ENCODE measurements at regions not wholly inside any gene's neighbourhood (a gene's known extent, or its start where the extent isn't known, plus 50 kb on each side); places are given as distances from the start of the nearest gene placed in this dataset.

GRCh38 chr2:120587997-120588336, 147.7 kb upstream of the GLI2 start:
- peak overlapping the region; percentile 51 for H3K4me2 ChIP-seq (ENCODE audit: insufficient read depth, insufficient read length, low read length)
- WGBS (ENCODE audit: extremely low coverage, insufficient read length, low lambda C conversion rate) = no CpG with 5 or more reads among the region's 6 CpGs

More at GRCh38 chr2:120587997-120588336, 147.7 kb upstream of the GLI2 start:
- Histone ChIP-seq H2AK5ac (ENCODE audit: insufficient read length, low read length) (no peak overlapping the region), H3K79me2 (ENCODE audit: insufficient read depth, low read length) (no peaks in the 10 kb centered on the region), H4K8ac (replicated peaks; ENCODE audit: insufficient read length, low read depth, low read length) (no peak overlapping the region), H4K5ac (ENCODE audit: insufficient read length, low read depth, low read length) (no peak overlapping the region), H3K27ac (ENCODE audit: insufficient read length, low read depth, low read length) (no peak overlapping the region), H3K4ac (ENCODE audit: low read depth, low read length) (no peak overlapping the region), H4K91ac (ENCODE audit: insufficient read length, low read depth, low read length) (no peak overlapping the region), H3T11ph (ENCODE audit: low read length) (no peak overlapping the region), H4K20me1 (ENCODE audit: control insufficient read depth, insufficient read depth, insufficient read length) (no peaks in the 10 kb centered on the region), H3K23me2 (ENCODE audit: insufficient read length, low read depth, low read length, poor library complexity, severe bottlenecking) (peaks cover 11% of the 10 kb centered on the region), H2BK12ac (ENCODE audit: insufficient read length, low read depth, low read length) (no peak overlapping the region), H2AFZ (ENCODE audit: low read length) (no peak overlapping the region), H2BK5ac (ENCODE audit: insufficient read length, low read length) (no peak overlapping the region), H3K18ac (ENCODE audit: insufficient read length, low read depth, low read length) (no peak overlapping the region), H3K56ac (ENCODE audit: insufficient read length, low read depth, low read length) (no peak overlapping the region), H2BK20ac (ENCODE audit: low read depth, low read length, poor library complexity, severe bottlenecking) (no peak overlapping the region), H3K14ac (ENCODE audit: insufficient read depth, low read length) (no peak overlapping the region), H3K27me3 (ENCODE audit: insufficient read depth, low read length) (peaks cover 16% of the 10 kb centered on the region; the same call in 1 of the 2 replicates), H3K4me1 (ENCODE audit: insufficient read depth, low read length) (peaks cover 5% of the 10 kb centered on the region; the same call in 1 of the 2 replicates), H3K79me1 (ENCODE audit: insufficient read depth, low read depth, low read length, poor library complexity, severe bottlenecking) (no peaks in the 10 kb centered on the region), H2BK15ac (ENCODE audit: low read depth, low read length) (no peak overlapping the region), H3K9ac (ENCODE audit: extremely low read depth, insufficient read length, low read length) (no peak overlapping the region), H2BK120ac (ENCODE audit: low read depth, low read length, poor library complexity, severe bottlenecking) (no peak overlapping the region), H3K23ac (ENCODE audit: insufficient read length, low read depth, low read length) (no peak overlapping the region), H3K9me3 (ENCODE audit: control insufficient read depth, low read depth, low read length) (no peaks in the 10 kb centered on the region)
- Mint-ChIP-seq H3K4me1 (peaks cover 59 to 60% of the 10 kb centered on the region in 2 experiments), H3K4me3 (peak overlapping the region in 1 of 2 experiments; percentile 63; a peak in 3 of 5 replicates), H3K36me3 (ENCODE audit: insufficient read depth in 1 of 3, low read depth in 3 of 3) (no peaks in the 10 kb centered on the region), H3K27me3 (ENCODE audit: low read depth) (peaks cover 85% of the 10 kb centered on the region), H3K9me3 (peaks cover 0 to 1% of the 10 kb centered on the region in 2 experiments; a peak in 3 of 5 replicates), H3K27ac (0 out of 7 replicates have a peak overlapping the region, but pooled peaks of 1 of the 3 experiments have one; percentile 7)
- TF ChIP-seq, protein P1, sequence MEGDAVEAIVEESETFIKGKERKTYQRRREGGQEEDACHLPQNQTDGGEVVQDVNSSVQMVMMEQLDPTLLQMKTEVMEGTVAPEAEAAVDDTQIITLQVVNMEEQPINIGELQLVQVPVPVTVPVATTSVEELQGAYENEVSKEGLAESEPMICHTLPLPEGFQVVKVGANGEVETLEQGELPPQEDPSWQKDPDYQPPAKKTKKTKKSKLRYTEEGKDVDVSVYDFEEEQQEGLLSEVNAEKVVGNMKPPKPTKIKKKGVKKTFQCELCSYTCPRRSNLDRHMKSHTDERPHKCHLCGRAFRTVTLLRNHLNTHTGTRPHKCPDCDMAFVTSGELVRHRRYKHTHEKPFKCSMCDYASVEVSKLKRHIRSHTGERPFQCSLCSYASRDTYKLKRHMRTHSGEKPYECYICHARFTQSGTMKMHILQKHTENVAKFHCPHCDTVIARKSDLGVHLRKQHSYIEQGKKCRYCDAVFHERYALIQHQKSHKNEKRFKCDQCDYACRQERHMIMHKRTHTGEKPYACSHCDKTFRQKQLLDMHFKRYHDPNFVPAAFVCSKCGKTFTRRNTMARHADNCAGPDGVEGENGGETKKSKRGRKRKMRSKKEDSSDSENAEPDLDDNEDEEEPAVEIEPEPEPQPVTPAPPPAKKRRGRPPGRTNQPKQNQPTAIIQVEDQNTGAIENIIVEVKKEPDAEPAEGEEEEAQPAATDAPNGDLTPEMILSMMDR (conservative IDR thresholded peaks at IDR 0.05) = no peak
- no peak for DNase-seq

Measured in H9 (cell line).